ENCODE measurements at regions not wholly inside any gene's neighbourhood (a gene's known extent, or its start where the extent isn't known, plus 50 kb on each side); places are given as distances from the start of the nearest gene placed in this dataset.

- H3K4me2 ChIP-seq (ENCODE audit: control insufficient read depth, extremely low read depth, insufficient read depth, low read depth, low read length), result peak overlapping the region; percentile 54
- H3K27ac ChIP-seq (ENCODE audit: control insufficient read depth, insufficient read depth, low read length), result peak overlapping the region; percentile 39
- H3K27me3 ChIP-seq (ENCODE audit: control insufficient read depth, extremely low read depth, insufficient read depth, low read length), result no peaks in the 10 kb centered on the region
- H3K79me2 ChIP-seq (ENCODE audit: control insufficient read depth, insufficient read depth, low read length), result no peaks in the 10 kb centered on the region
- H4K20me1 ChIP-seq (ENCODE audit: control insufficient read depth, extremely low read depth, insufficient read depth, low read length), result no peaks in the 10 kb centered on the region
- H3K4me1 ChIP-seq (ENCODE audit: control insufficient read depth, extremely low read depth, insufficient read depth, low read length), result peaks cover 16% of the 10 kb centered on the region
- H3K36me3 ChIP-seq (ENCODE audit: control insufficient read depth in 2 of 2, extremely low read depth in 1 of 2, insufficient read depth in 2 of 2, low read length in 2 of 2), result no peaks in the 10 kb centered on the region
- FAIRE-seq, result no peak
- no peak overlapping the region for H3K4me3 ChIP-seq (ENCODE audit: control insufficient read depth in 2 of 3, extremely low read depth in 1 of 3, insufficient read depth in 2 of 3, low read depth in 1 of 3, low read length in 3 of 3)
- DNase-seq (ENCODE audit: low read depth, low spot score), result no peak
- H3K9ac ChIP-seq (ENCODE audit: control insufficient read depth, extremely low read depth, insufficient read depth, low read length), result peak overlapping the region; percentile 40
- dilution Hi-C loops (cut with MboI; ENCODE audit: extremely low pct_ligation_motif_present, low sequenced_read_pairs), result no loop called here
- H3K9me3 ChIP-seq (ENCODE audit: control insufficient read depth, low read depth, low read length), result no peaks in the 10 kb centered on the region
- peak overlapping the region; percentile 66 for H2AFZ ChIP-seq (ENCODE audit: control insufficient read depth, low read length)
- TF ChIP-seq EZH2 (IDR thresholded peaks at IDR 0.05; ENCODE audit: low read length) (no peak), CTCF (optimal IDR thresholded peaks at IDR 0.05 in 1 of 3, IDR thresholded peaks at IDR 0.05 in 1 of 3, conservative IDR thresholded peaks at IDR 0.05 in 1 of 3; ENCODE audit: extremely low read depth in 1 of 3, insufficient read depth in 2 of 3, low read length in 3 of 3) (no peak)
- no peaks in the 10 kb centered on the region for H3K9me1 ChIP-seq (ENCODE audit: control insufficient read depth, extremely low read depth, insufficient read depth, low read length)
Observed at GRCh38 chr1:234987415-234988154, 141.1 kb downstream of the TOMM20 start.

- dilution Hi-C loops (cut with MboI; ENCODE audit: extremely low pct_ligation_motif_present, low sequenced_read_pairs), result no loop called here
- H3K9me3 ChIP-seq (ENCODE audit: control insufficient read depth, low read depth, low read length), result no peaks in the 10 kb centered on the region
- FAIRE-seq (no peak), DNase-seq (ENCODE audit: low read depth, low spot score) (no peak)
- no peak overlapping the region for H3K4me3 ChIP-seq (ENCODE audit: control insufficient read depth in 2 of 3, extremely low read depth in 1 of 3, insufficient read depth in 2 of 3, low read depth in 1 of 3, low read length in 3 of 3)
- H3K9me1 ChIP-seq (ENCODE audit: control insufficient read depth, extremely low read depth, insufficient read depth, low read length), result no peaks in the 10 kb centered on the region
- H3K36me3 ChIP-seq (ENCODE audit: control insufficient read depth in 2 of 2, extremely low read depth in 1 of 2, insufficient read depth in 2 of 2, low read length in 2 of 2), result no peaks in the 10 kb centered on the region
- H4K20me1 ChIP-seq (ENCODE audit: control insufficient read depth, extremely low read depth, insufficient read depth, low read length), result no peaks in the 10 kb centered on the region
- H3K27me3 ChIP-seq (ENCODE audit: control insufficient read depth, extremely low read depth, insufficient read depth, low read length), result no peaks in the 10 kb centered on the region
- peak overlapping the region; percentile 54 for H3K4me2 ChIP-seq (ENCODE audit: control insufficient read depth, extremely low read depth, insufficient read depth, low read depth, low read length)
- peaks cover 16% of the 10 kb centered on the region for H3K4me1 ChIP-seq (ENCODE audit: control insufficient read depth, extremely low read depth, insufficient read depth, low read length)
- H3K79me2 ChIP-seq (ENCODE audit: control insufficient read depth, insufficient read depth, low read length), result no peaks in the 10 kb centered on the region
- H3K9ac ChIP-seq (ENCODE audit: control insufficient read depth, extremely low read depth, insufficient read depth, low read length), result no peak overlapping the region
- H3K27ac ChIP-seq (ENCODE audit: control insufficient read depth, insufficient read depth, low read length), result peak overlapping the region; percentile 39
- TF ChIP-seq CTCF (optimal IDR thresholded peaks at IDR 0.05 in 1 of 3, IDR thresholded peaks at IDR 0.05 in 1 of 3, conservative IDR thresholded peaks at IDR 0.05 in 1 of 3; ENCODE audit: extremely low read depth in 1 of 3, insufficient read depth in 2 of 3, low read length in 3 of 3), result no peak
- TF ChIP-seq EZH2 (IDR thresholded peaks at IDR 0.05; ENCODE audit: low read length), result no peak
- peak overlapping the region; percentile 66 for H2AFZ ChIP-seq (ENCODE audit: control insufficient read depth, low read length)
Observed at GRCh38 chr1:234986750-234987414, 141.8 kb downstream of the TOMM20 start.
